Cerebellar cortex (tissue), 1 donor: ENCODE measurements at regions not wholly inside any gene's neighbourhood (a gene's known extent, or its start where the extent isn't known, plus 50 kb on each side); places are given as distances from the start of the nearest gene placed in this dataset.
"Not testable (repeated sequence)": the region's sequence is repeated elsewhere in the genome, so short reads cannot be mapped to it uniquely, and the experiment has no call there.

Experiments
- DNase-seq: peaks from one replicate; pipeline ENCODE4 v3.0.0-alpha.2; 2015; ENCODE audit warnings: low spot score

DNA sequence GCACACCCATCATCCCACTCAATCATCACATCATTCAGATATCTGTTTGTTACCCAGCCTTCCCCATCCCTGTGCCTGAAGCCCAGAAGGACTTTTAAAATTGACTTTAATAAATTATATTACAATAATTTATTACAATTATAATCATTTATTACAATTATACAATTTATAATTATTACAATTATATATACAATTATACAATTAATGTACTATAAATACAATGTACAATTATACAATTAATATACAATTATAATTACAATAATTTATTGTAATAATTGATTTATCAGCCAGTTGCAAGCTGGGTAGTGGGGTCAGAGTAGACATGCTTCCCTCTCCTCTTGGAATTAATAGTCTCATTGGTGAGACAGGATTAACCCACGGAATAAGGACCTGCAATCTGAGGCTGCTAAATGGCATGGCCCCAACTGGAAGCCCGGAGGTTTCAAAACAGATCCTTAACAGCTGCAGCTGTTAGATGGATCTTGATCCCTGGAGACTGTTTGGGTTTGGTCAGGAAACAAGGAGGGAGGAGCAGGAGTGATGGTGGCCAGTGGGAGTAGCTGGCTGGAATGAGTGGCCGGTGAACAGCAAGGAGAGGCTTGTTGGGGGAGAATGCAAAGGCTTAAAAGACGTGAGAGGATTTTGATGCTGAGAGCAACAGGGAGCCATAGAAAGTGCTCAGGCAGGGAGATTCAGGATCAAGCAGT lies 402.8 kb upstream of the PODXL start:
- DNase-seq: no peak

DNA sequence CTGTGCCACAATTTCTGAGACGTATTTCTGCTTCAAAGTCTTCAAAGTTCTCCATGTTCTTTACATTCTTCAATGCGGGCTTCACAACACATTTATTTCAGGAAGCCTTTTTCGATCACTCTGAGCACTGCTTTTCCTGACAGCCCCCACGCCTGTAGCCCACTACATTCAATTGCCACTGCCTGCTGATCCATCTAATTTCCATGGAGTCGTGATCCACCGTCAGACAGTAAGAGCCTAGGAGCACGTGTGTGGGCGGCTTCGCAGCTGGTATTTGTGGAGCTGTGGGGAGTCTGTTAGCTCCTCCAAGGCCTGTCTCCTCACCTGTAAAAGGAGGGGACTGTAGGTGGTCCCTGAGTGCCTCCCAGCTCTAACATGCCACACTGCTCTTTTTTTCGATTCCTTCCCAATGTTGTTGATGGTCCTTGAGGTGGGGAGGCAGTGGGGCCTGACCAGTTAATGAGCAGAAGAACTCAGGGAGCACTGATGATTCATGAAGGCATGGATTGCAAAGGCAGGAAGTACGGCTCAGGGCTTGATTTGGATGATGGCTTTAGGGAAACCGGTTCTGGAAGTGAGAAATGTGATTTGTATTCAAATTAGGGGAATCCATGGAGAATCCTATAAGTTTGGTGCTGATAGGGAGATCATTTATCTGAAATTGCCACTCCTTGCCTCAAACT lies 401.1 kb upstream of the PODXL start:
- no peak for DNase-seq

DNA sequence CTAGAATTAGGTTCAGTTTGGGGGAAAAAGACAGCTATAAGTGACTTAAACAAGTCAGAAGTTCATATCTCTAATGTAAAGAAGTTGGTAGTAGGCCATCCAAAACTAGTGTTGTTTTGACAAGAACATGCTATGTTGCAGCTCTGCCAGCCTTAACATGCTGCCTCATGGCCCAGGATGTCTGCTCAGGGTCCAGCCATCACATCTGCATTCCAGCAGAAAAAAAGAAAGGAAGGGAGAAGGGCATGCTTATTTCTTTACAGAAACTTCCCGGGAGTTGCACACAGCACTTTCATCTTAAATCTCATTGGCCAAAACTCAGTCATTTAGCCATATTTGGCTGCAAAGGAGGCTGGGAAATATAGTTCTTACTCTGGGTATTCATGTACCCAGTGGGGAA lies 400.4 kb upstream of the PODXL start:
- DNase-seq: no peak

DNA sequence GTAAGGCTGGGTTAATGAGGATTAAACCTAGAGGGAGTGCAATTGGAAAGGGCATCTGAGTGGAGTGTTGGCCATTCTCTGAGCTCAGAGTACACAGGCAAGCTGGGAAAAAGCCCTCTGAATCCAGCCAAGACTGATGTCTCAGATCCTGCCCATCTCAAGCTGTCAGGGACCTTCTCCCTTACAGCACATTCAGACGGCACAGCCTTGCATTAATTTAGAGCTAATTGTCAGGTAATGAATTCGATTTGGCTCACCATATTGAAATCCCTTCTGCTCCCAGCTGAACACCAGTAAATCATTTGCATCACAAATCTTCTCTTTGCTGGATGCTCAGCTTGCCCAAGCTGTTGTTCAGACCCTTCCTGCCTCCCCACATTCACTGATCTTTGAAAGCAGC lies 399.3 kb upstream of the PODXL start:
- DNase-seq: no peak

DNA sequence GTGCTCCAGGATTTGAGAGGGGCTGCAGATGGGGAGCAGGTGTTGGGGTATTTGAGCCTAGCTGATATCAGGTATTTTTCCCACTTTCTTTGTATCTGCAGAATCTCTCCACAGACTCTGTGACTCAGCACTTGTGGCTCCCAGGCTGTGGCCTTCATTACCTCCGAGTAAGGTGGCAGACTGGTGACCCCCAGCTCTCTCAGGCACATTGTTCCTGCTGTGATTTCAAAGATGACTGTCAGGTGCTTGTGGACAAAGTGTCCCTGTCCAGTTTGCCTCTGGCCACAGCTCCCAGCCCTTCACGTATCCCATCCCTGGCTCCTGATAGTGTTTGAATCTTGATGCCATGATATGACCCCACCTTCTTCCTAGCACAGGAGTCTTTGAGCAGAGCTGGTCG lies 396.8 kb upstream of the PODXL start:
- no peak for DNase-seq

DNA sequence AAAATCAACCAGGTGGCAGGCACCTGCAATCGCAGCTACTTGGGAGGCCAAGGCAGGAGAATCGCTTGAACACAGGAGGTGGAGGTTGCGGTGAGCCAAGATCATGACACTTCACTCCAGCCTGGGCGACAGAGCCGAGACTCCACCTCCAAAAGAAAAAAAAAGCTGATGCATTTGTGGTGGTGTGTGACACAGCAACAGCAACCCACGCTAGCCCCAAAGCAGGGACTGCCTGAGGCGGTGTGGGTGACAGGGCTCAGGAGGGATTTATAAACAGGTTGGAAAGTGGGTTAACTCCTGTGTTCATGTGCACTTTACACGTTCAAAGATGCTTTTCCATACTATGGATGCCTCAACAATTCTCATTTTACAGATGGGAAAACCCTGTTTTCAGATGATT lies 395.9 kb upstream of the PODXL start:
- DNase-seq: no peak

DNA sequence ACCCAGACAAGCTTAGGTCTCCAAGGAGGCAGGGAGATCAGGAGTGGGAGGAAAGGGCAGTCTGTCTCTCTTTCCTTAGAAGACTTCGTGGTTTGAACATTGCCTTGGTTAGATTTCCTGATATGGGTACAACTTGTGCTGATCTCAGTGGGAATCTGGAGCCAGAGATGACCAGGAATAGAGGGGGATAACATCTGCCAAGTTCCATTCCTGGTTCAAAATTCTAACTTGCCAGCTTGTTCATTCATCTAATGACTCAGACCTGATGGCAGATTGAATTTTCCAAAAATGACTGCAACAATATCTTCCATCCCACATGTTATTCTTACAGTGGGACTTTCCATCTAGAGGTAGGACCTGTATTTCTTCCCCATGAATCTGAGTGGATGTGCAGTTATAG lies 394.3 kb upstream of the PODXL start:
- no peak for DNase-seq

DNA sequence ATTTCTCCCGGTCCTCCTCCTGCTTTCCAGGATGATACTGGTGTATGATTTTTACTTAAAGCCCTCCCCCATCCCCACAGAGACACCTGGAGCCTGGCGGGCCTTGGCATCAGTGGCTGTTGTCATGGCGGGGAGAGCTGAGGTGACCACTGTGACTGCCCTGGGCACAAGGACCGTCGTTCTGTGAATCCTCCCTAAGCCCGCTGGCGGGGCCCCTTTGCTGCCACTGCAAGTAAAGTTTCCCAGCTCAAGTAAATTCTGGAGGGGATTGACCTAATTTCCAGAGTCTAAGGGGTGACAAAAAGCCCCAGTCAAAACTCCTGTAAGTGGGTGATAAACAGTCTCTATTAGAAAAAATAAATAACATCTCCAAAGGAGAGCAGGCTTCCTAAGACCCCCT lies 393.2 kb upstream of the PODXL start:
- DNase-seq: no peak

DNA sequence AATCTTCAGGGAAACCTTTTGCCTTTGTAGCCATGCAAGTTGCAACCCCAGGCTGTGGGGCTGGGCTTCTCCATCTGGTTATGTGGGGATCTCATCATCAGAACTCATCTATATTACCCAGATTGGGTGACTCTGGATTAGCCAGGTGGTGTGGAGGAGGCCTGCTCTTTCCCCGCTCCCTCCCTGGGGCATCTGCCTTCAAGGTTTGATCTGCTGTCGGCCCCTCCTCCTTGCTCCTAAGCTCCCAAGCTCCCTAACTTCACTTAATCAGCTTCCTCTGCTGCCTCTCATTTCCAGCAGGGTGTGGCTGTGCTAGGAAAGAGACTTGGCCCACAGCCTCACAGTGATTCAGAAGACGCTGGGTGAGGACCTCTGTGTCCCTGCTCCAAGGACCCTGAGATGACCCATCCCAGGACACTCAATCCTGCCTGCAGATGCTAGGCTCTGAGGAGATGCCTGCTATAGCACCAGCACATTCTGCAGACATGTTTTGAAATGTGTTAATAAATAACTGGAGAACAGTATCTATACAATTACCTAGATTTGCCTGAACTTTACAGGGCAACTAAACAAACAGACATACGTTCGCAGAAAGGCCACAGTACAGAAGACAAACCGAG lies 392.1 kb upstream of the PODXL start:
- DNase-seq: no peak

DNA sequence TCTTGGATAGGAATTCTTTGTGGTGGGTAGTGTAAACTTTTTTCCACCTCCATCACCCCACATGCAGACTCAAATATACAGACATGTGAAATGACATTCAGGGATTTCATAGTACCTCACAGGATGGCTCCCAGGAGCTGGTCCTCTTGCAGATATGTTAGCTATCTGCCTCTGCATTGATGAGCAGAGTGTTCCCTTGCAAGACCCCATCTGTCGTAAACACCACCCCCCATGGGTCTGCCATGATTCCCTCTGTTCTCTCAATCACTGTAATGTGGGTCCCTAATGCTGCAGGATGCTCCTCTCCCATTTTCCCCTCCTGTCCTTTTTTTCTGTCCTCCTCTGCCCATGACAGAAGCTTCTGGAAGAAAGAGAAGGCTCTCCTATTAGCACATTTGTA lies 391.2 kb upstream of the PODXL start:
- no peak for DNase-seq

DNA sequence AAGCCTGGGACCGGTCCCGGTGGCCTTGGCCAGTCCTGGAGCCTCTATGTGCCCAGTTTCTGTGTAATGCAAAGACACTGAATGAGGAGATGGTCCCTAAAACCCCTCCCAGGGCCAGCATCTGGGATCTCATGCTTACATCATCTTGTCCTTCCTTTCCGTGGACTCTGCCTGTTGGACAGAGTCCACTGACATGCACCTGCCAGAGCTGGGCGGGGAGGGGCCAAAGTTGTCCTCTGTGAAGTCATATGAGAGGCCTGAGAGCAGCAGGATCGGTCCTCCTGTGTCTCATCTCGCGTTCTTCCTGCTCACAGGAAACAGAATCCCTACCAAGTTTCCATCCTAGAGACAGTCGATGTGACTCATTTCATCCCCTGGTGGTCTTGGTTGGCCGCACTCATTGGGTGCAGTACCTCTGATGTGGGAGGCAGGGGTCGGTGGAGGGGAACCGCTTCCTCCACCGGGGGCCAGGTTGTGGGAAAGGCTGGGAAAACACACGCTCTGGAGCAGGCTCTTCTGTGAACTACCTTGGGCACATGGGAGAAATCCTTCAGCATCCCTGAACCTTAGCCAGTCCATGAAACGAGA lies 389.6 kb upstream of the PODXL start:
- DNase-seq: no peak

DNA sequence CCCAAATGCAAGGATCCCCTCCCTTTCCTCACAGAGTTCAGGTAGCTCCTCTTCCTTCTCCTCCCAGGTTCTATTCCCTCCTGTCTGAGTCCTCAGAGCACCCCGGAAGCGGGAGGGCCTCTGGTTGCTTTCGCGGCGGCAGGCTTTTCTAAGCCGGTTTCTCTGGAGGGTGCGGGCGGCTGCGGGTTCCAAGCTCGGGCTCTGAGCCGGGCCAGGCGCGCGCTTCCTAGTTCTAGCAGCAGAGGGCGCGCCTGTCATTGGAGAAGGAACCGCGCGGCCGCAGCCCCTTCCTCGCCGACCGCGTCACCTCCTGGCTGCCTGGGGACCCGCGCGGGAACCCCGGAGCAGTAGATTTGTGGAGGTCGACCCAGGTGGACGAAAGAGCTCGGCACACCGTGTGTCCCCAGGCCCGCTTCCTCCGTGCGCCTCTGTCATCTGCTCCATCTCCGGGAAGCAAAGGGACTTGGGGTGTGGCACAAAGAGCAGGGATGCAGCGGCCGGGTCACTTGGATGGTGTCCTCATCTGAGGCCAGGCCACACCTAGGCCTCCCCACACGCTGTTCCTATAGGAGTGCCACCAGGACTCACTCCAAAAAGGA lies 389.0 kb upstream of the PODXL start:
- peak; percentile 54 for DNase-seq

DNA sequence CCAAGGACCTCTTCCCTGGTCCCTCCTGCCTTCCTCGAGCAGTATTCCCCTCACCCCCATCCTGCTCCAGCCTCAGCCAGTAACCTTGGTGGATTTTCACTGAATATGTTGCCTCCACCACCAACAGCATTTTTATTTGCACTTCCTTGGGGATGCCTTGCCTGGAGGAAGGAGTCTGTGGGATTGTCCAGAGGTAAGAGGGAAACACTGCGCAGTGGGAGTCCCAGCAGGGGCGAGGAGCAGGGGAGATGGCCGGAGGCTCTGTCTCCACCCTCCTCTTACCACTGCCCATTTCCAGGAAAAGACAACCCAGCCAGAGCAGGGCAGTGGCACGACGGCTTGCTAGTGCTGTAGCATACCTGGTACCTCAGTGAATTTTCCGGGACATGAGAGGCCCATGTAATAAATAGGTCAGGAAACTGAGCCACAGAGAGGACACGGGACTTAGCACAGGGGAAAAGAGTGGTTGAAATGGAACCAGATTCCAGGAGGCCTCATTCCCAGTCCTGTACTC lies 388.2 kb upstream of the PODXL start:
- DNase-seq: no peak

DNA sequence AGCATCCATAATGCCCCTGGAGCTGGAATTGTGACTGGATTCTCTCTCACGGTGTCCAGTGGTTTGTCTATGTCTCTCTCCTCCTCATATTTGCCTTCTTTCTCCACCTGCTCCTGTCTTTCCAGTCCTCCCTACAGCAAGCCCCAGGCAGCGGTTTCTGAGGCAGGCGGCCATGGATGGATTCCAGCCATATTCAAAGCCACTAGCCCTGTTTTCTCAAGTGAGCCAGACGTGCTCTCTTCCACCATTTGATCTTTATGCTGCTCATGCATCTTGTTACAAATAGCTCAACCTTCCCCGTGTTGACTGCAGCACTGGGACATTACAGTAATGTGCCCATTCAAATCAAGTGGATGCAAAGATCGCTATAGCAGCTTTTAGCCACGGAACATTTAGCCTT lies 387.2 kb upstream of the PODXL start:
- DNase-seq: no peak

DNA sequence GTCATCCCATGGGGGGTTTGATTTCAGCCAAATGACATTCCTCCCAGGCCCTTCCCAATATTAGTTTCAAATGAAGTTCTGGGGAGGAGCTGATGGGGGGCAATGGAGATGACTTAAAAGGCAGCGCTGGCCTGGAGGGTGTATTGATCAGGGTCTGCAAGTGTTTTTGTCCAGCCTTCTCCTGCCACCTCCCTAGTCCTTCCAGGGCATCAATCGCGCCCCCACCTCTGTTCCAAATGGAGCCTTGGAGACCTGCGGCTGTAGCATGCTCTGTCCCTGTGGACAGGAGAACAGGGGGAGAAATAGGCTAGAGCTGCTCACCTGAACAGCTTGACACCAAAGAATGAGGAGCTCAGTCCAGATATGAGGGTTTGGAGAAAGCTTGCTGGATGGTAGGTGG lies 386.8 kb upstream of the PODXL start:
- no peak for DNase-seq

DNA sequence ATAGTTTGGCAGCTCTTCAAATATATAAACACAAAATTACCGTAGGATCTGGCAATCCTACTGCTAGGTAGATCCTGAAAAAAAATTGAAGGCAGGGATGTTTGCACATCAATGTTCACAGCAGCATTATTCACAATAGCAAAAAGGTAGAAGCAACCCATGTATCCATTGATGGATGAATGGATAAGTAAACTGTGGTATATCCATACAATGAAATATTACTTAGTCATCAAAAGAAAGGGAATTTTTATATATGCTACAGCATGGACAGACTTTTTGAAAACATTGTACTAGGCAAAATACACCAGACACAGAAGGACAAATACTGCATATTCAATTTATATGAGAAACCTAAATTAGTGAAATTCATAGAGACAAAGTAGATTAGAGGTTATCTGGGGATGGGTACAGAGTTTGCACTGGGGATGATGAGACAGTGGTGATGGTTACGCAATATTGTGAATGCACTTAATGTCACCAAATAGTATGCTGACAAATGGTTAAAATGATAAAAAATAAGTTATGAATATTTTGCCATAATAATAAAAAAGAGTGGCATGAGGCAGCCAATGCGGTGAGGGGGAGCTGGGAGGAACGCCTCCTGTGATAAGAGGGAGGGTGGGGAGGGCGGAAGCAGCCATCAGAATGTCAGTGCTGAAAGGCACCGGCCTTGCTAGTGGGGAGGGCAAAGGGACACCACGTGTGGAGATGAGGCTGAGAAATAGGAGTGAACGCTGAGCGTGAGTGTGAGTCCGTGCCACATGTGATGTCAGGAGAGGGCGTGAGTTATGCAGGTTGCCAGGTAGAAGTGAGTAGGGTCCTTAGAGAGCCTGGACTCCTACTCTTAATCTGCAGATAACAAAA lies 386.1 kb upstream of the PODXL start:
- DNase-seq: no peak

DNA sequence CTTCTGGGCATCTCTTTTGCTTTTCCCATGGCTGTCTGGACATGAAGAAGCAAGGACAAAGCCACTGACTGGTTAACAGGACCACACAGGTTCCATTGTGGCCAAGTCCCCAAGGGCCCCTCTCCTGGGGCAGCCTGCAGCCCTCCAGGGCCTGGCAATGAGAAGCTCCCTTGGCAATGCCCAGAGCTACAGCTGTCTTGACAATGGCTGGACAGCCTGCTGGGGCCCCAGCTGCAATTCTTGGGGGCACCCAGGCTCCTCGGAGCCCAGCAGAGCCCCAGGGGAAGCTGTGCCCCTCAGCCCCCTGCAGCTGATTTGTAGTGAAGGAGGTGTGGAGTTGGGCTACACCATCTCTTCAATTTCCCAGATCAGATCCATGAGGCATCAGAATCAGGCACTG lies 384.9 kb upstream of the PODXL start:
- DNase-seq: no peak

DNA sequence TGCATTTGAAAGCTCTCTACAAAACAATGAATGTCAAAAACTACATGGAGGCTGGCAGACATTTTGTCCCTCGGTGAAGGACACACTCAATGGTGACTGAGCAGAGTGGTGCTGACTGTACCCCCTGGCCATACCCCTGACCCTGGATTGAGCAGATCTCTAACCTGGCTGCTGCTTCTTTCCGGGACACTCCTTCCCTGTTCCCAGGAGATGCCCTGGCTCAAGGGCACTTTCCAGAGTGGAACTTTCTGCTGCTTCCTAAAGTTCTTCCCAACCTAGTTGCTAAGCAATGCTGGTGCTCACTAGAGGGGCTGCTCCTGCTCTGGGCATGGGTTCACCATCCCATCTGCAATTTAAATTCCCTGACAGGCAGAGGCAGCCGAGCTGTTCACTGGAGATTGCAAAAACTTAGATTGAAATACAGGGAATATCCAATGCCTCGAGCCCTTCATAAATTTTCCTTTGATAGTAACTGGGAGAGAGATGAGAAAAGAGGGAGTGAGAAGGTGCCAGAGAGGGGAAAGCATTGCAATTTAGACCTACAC lies 384.3 kb upstream of the PODXL start:
- DNase-seq: no peak

DNA sequence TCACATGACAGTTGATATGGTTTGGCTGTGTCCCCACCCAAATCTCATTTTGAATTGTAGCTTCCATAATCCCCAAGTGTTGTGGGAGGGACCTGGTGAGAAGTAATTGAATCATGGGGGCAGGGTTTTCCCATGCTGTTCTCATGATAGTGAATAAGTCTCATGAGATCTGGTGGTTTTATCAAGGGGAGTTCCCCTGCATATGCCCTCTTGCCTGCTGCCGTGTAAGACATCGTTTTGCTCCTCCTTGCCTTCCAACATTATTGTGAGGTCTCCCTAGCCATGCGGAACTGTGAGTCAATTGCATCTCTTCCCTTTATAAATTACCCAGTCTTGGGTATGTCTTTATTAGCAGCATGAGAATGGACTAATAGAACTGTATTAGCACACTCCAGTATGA lies 382.4 kb upstream of the PODXL start:
- DNase-seq: not testable (repeated sequence)

DNA sequence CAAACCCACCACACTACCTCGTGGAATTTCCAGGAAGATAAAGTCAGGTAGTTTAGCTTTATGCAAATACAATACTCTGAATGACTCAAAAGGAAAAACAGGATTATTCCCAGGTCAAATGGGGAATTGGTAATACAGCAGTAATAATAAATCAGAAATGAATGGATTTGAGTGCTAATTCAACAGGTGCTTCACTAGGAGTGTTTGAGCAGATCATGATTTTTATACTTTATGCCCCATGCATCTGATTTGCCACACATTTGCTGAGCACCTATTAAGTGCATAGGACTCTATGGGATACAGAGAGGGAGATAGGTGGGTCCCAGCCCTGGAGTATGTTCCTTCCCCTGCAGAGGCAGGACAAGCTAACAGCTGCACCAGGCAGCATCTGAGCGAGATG lies 381.4 kb upstream of the PODXL start:
- DNase-seq: no peak

DNA sequence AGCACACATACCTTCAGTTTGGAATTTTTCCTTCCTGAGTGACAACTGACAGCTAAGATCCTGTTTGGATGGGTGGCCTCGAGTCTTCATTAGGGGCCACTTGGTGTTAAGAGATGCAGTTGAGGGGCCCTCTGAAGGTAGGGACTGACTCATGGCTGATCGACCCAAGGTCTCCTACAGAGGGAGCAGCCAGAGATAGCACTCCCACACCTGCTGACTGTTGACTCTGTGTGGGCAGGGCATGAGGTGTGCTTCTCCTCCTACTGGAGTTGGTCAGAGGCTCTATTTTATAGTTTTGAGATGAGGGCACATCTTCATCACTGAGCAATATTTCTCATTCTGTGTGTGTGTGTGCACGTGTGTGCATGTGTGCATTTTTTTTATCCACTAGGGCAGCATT lies 378.8 kb upstream of the PODXL start:
- no peak for DNase-seq
